AG08396 (cell line): ENCODE measurements at regions not wholly inside any gene's neighbourhood (a gene's known extent, or its start where the extent isn't known, plus 50 kb on each side); places are given as distances from the start of the nearest gene placed in this dataset.

Source experiments
- DNase-seq: peaks from one replicate; pipeline ENCODE4 v3.0.0; 2012; ENCODE audit warnings: low spot score, mixed read lengths

GRCh38 chr22:44613196-44613595, 88.8 kb upstream of the PRR5 start:
- no peak for DNase-seq

GRCh38 chr22:44611880-44612496, 90.0 kb upstream of the PRR5 start:
- no peak for DNase-seq

GRCh38 chr22:44610071-44610470, 91.9 kb upstream of the PRR5 start:
- DNase-seq = no peak

GRCh38 chr22:44609400-44609988, 92.5 kb upstream of the PRR5 start:
- no peak for DNase-seq

GRCh38 chr22:44608597-44609399, 93.2 kb upstream of the PRR5 start:
- no peak for DNase-seq

- DNase-seq = no peak
Observed at GRCh38 chr22:44606126-44606525, 95.9 kb upstream of the PRR5 start.

GRCh38 chr22:44605486-44605885, 96.5 kb upstream of the PRR5 start:
- DNase-seq = no peak

- no peak for DNase-seq
Observed at GRCh38 chr22:44604991-44605390, 97.0 kb upstream of the PRR5 start.

- DNase-seq = no peak
Observed at GRCh38 chr22:44604455-44604854, 97.5 kb upstream of the PRR5 start.

GRCh38 chr22:44603767-44604166, 98.2 kb upstream of the PRR5 start:
- DNase-seq = no peak

- DNase-seq = no peak
Observed at GRCh38 chr22:44601725-44602124, 100.3 kb upstream of the PRR5 start.

GRCh38 chr22:44601189-44601588, 100.8 kb upstream of the PRR5 start:
- DNase-seq = no peak

- DNase-seq = no peak
Observed at GRCh38 chr22:44600207-44600785, 101.7 kb upstream of the PRR5 start.

- DNase-seq = no peak
Observed at GRCh38 chr22:44599500-44600140, 101.6 kb upstream of the RTL6 start.

- no peak for DNase-seq
Observed at GRCh38 chr22:44599084-44599483, 101.1 kb upstream of the RTL6 start.

GRCh38 chr22:44597616-44598015, 99.6 kb upstream of the RTL6 start:
- DNase-seq = peak; percentile 41

GRCh38 chr22:44596396-44597125, 98.5 kb upstream of the RTL6 start:
- no peak for DNase-seq

- no peak for DNase-seq
Observed at GRCh38 chr22:44595841-44596341, 97.9 kb upstream of the RTL6 start.

GRCh38 chr22:44594951-44595350, 96.9 kb upstream of the RTL6 start:
- DNase-seq = no peak

- no peak for DNase-seq
Observed at GRCh38 chr22:44592824-44593148, 94.8 kb upstream of the RTL6 start.

GRCh38 chr22:44592126-44592823, 94.2 kb upstream of the RTL6 start:
- DNase-seq = no peak
